ENCODE measurements at regions not wholly inside any gene's neighbourhood (a gene's known extent, or its start where the extent isn't known, plus 50 kb on each side); places are given as distances from the start of the nearest gene placed in this dataset.
"Not testable (repeated sequence)": the region's sequence is repeated elsewhere in the genome, so short reads cannot be mapped to it uniquely, and the experiment has no call there.

DNA sequence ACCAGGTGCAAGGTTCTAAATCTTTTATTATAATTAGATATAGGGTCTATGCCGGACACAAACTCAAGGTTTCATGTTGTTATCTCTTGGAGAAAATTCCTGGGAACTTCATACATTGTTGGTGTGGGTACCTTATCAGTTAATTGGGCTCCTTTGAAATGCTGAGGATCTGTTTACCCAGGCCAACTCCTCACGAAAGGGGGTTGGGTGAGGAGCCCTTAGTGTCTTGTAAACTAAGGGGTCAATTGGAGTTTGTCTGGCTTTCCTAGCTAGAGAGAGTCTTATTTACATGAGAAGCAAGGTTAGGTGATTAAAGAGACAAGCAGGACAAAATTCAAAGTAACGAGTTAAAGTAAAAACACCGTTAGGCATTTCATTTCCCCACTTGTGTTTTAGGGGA is 670.9 kb downstream of the TMEM121 start:
- not testable (repeated sequence) for DNase-seq (ENCODE audit: low spot score)

DNA sequence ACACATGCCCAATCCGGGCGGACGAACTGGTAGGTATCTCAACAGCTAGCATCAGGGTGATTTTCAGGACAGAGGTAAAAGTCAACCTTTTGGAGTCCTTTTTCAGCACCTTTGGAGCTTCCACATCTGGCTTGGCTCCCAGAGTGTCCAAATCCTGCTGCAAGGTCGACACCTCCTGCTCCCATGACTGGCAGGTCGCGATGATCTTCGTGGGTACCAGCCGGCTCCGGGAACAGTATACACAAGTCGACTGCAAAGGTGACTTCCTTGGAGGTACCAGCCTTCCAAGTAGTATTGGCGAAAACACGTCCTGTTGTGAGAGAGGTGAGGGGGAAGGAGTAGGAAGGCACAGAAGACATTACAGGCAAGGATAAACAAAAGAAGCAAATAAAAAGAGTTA is 672.7 kb downstream of the TMEM121 start:
- DNase-seq (ENCODE audit: low spot score), result no peak

DNA sequence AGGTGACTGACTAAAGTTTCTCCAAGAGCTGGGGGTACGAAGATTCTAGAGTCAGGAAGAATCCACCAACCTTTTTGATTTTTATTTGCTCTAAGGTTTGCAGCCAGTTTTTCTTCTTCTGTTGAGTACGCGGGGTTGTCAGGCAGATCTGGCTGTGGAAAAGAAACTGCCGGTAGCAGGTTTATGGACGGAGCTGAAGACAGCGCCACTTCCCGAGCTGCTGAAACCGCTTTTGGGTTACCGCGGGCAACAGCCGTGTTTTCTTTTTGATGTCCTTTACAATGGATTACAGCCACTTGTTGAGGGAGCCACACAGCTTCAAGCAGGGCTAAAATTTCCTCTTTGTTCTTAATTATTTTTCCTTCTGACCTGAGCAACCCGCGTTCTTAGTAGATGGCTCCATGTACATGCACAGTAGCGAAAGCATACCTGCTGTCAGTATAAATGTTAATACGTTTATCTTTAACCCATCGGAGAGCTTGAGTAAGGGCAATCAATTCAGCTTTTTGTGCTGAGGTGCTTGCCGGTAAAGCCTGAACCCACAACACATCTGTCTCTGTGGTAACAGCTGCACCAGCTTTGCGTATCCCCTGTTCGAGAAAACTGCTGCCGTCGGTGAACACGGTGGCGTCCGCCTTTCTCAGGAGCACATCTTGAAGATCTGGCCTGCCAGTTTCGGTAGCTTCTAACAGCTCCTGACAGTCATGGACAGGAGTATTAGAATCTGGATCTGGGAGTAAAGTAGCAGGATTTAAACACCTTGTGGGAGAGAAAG is 674.3 kb downstream of the TMEM121 start:
- no peak for DNase-seq (ENCODE audit: low spot score)

DNA sequence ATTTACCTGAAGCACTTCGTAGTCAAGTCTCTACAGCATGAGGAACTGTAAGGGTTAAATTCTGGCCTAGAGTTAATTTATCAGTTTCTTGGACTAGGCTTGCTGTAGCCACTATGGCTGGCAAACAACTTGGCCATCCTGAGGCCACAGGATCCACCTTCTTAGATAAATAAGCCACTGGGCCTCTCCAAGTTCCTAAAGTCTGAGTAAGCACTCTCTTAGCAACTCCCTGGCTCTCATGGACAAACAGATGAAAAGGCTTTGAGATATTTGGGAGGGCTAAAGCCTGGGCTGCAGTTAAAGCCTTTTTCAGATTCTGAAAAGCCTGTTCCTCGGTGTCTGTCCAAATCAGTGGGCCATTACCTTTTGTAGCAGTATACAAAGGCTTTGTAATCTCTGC is 675.0 kb downstream of the TMEM121 start:
- no peak for DNase-seq (ENCODE audit: low spot score)

DNA sequence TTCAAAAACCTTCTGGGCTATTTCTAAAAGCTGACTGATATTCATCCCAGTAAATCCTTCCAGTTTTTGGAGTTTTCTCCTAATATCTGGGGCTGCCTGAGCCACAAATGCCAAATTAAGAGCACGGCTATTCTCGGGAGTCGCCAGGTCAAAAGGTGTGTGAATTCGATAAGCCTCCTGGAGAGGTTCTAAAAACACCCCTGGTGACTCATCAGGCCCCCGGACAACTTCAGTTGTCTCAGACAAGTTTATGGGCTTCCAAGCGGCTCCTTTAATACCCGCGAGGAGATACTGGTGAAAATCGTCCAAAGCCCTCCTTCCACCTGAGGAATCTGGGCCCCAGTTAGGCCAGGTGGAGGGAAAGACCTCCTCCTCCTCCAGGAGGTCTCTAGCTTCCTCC is 677.1 kb downstream of the TMEM121 start:
- DNase-seq (ENCODE audit: low spot score), result no peak

DNA sequence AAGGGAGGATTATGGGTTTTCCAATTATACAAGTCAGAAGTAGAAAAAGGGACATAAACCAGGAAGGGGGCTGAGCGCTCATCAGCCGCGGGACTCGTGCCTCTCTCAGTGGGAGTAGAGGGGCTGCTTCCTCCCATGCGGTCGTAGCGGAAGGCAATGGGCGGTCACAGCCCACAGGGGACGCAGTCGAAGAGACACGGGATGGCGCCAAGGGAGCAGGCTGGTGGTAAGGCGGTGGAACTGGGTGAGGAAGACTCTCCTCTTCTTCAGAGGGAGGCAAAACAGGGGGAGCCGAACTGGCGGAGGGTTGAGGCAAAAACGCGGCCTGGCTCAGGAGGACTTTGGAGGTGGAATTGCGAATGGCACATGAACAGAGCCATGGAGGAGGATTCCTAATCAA is 677.7 kb downstream of the TMEM121 start:
- no peak for DNase-seq (ENCODE audit: low spot score)

DNA sequence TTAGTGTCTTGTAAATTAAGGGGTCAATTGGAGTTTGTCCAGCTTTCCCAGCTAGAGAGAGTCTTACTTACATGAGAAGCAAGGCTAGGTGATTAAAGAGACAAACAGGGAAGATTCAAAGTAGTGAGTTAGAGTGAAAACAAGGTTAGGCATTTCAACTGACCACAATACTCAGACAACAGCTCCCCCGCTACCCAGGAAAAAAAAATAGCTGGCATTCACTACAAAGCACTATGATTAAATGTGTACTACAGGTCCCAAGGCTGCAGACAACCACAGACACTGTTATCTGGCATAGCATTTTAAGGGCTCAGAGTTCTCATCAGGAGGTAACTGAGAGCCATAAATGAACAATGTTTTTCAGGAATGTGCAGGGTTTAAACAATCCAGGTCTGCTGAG is 680.9 kb downstream of the TMEM121 start:
- no peak for DNase-seq (ENCODE audit: low spot score)

DNA sequence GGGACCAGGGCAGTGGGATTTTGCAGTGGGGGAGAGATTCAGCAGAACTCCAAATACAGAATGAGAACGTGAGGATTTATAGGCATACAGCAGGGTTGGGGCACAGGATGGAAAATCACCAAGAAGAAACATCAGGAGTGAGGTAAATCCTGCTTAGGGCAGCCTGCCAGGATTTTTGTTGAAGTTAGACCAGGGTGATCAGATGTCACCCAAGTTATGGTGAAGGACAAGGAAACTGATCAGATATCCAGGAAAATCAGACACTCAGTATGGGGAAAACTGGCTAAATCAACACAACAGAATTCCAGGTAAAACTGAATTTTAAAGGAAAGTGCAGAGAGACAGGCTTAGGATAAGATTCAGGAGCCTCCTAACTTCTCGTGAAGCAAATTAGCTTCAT is 682.4 kb downstream of the TMEM121 start:
- DNase-seq (ENCODE audit: low spot score), result no peak

DNA sequence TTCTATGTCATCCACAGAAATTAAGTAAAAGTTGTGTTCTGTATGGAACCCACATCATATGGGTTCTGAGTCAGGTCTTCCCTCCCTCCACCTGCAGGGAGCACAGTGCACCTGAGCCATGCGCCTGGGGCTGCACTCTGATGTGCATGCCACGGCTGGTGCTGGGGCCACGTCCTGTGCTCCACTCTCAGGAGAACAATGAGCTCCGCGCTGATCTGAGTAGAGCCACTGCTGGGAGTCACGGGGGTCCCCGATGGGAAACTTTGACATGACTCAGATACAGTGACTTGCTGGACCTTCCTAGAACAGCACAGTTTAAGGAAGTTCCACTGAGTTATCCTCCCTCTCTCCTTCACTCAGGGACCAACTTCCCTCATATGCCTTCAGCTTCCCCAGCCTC is 683.4 kb downstream of the TMEM121 start:
- no peak for DNase-seq (ENCODE audit: low spot score)

DNA sequence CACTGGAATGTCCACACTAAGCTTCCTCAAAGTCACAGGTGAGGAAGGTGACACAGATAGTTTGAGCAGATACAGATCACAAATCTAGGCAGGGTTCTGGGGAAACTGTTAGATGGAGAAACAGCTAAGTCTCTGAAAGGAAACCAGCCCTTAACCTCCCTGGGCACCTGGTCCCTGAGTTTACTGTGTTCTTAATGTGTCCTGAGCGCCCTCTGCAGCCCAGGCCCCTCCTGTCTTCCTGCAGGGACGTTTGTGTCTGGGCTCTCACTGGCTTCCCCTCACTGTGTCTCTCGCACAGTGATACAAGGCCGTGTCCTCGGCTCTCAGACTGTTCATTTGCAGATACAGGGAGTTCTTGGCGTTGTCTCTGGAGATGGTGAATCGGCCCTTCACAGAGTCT is 684.3 kb downstream of the TMEM121 start:
- DNase-seq (ENCODE audit: low spot score), result no peak

DNA sequence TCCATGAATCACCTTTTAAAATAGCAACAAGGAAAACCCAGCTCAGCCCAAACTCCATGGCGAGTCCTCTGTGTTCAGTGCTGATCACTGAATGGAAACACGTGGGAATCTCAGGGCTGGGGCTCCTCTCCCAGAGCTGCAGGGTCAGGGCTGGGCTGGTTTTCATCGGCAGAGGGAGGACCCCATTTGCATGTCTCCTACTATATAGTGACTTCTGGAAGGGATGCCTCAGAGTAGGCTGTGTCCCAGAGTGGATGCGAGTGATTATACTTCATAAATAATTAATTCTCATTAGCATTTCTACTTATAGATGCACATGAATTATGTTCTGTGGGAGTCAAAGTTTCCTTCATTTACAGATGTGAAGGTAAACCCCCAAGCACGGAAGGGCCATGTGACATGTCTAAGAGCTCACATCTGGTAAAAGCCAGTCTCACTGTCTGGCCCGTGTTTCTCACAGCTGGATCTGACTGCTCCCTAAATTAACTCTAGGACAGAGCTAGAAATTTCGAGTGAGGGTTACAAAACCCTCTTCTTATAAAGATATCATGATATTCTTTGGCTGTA is 685.0 kb downstream of the TMEM121 start:
- DNase-seq (ENCODE audit: low spot score), result no peak

DNA sequence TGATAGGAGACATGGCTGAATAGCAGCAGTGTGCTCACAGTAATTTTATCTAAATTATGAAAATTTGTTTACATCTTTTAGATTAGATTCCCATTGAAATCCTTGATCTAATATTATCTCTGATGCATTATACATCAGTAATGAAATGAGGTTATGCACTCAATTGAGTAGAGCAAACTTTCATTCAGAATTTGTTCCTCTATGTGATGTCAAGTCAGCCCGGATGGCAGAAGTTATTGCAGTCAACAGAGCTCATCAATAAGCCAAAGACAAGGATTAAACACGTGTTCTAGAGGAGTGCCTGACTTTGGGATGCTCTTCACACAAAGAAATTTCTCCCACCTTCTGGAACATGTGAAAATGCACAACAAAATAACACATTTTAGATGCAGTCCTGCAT is 688.8 kb downstream of the TMEM121 start:
- DNase-seq (ENCODE audit: low spot score), result no peak

DNA sequence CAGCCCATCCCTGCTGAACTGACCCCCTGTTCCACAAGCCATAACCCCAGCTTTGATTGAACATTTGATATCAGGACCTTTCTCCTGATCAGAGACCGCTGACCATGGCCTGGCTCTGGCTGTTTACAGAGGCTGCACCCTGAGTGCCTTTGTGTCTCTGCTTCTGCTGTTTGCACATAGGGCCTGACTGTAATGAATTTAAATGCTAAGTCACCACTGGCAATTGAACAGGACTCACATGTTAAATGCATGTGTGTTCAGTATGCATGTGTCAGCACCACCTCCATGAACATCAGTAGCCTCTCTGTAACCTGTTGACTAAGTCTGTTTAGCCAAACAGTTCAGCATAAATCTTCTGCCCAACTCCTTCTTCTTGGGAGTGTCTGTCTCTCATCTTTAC is 690.3 kb downstream of the TMEM121 start:
- no peak for DNase-seq (ENCODE audit: low spot score)

DNA sequence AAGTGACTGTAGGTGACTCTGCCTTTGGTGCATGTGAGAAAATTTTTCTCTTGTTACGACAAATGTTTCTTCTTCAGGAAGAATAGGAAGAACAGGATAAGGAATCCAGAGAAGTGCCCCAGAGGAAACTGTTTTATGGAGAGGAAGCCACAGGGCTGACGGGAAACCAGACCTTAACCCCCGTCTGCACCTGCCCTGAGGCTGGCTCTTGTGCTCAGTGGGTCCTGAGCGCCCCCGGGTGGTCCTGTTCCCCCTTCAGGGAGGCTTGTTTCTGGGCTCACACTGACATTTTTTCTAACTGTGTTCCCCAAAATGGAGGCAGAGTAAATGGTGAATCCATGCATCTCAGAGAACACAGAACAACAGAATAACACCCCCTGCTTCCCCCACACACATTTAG is 691.8 kb downstream of the TMEM121 start:
- no peak for DNase-seq (ENCODE audit: low spot score)

DNA sequence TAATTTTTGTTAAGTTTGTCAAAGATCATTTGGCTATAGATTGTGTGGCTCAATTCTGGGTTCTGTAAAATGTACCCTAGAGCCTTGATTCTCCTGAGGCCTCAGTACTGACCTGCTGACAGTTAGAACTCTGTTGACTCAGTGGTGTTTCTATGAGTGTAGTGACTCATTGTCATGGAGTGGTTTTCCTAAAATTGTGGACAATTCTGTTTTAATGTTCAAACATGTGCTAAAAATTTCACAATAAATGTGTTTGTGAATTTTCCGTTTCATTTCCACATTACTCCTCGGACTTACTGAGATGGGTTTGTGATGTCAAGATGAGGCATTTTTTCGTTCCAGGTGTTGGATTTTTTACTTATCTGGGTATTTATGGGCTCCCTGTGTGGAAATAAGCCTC is 695.9 kb downstream of the TMEM121 start:
- no peak for DNase-seq (ENCODE audit: low spot score)

DNA sequence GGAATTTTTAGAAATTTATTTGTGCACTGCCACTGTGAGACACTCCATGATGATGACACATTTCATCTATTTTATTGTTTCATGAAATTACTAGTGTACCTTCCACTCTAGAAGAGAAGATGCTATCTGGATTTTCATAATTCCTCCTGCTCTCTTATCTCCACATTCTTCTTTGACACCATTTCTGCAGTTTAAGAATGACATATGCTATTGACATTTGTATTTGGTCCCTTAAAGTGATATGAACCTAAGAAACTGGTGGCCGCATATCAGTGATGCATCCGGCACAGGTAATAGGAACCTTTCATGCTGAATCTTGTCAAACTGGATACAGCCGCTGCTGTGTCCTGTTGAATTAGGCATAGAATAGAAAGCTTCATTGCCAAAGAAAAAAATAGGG is 696.3 kb downstream of the TMEM121 start:
- DNase-seq (ENCODE audit: low spot score), result no peak

DNA sequence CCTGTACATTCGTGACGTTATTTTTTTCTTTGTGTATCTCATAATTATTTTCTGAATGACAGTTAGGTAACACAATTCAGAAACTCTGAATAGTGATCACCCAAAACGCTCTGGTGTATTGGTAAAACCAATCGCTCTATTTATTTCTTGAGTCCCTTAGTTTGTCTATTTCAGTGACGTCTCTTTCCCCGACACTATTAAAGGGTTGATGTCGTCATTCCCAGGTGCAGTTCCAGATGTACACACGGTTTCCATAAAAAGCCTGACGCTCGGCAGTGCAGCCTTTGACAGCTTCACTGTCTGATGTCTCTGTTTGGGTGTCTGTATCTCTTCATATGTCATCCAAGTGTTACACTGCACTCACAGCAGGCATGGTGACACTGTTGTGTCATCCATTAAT is 701.4 kb downstream of the TMEM121 start:
- no peak for DNase-seq (ENCODE audit: low spot score)

DNA sequence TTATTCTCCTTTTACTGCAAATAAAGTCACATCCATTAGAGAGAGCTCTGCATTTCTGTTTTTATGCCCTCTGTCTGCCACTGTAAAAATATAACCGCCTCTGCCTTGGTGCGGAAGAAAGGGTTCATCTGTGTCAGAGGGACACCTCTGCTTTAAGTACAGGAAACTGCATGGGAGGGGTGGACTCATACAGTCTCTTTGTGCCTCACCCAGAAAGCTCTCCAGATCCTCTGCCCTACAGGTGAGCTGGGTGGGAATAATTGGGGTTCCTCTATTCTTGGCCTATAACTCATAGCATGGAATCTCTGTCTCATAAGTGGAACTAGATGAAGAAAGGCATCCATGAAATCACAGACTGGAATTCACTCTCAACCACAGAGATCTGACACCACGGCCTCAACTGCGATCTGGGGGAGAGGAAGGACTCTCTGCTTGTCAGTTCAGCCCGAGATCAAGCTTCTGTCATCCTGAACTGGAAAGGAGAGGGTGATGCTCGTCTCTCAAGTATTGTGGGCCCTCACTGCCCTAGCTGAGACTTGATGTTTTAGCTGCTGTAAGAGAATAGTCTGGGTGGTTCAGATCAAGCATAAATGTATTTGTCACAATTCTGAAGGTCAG is 702.3 kb downstream of the TMEM121 start:
- no peak for DNase-seq (ENCODE audit: low spot score)

DNA sequence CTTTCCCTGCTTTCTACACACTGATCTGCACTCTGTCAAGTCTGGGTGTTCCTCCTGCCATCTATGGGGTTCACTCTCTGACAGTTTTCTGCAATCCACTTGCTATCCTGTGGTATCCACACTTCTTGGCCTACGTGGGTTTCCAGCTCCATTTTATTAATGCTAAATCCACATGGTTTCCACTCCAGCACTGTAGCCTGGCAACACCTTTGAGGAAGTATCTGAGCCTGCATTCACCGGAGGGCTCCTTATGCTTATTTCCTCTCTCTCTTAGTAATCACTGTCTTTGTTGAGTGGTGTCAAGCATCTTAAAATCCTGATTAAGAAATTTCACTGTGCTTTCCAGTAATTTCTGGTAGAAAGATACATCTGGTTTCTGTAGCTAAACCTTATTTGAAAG is 703.7 kb downstream of the TMEM121 start:
- no peak for DNase-seq (ENCODE audit: low spot score)

DNA sequence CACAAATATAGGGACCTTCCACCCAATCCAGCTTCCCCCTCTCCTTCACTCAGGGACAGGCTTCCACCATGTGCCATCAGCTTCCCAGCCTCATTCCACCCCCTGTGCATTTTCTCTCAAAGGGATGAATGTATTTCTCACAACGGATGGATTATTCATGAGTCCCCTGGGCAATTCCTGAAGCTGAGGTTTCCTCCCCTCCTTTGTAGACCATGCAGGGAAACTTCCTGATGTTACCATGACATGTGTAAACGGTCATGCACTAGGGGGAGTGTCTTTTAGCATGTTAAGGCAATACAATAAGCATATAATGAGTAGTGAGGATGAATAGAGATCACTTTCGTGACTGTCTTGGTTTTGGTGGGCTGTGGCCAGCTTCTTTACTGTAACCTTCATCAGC is 706.8 kb downstream of the TMEM121 start:
- not testable (repeated sequence) for DNase-seq (ENCODE audit: low spot score)

DNA sequence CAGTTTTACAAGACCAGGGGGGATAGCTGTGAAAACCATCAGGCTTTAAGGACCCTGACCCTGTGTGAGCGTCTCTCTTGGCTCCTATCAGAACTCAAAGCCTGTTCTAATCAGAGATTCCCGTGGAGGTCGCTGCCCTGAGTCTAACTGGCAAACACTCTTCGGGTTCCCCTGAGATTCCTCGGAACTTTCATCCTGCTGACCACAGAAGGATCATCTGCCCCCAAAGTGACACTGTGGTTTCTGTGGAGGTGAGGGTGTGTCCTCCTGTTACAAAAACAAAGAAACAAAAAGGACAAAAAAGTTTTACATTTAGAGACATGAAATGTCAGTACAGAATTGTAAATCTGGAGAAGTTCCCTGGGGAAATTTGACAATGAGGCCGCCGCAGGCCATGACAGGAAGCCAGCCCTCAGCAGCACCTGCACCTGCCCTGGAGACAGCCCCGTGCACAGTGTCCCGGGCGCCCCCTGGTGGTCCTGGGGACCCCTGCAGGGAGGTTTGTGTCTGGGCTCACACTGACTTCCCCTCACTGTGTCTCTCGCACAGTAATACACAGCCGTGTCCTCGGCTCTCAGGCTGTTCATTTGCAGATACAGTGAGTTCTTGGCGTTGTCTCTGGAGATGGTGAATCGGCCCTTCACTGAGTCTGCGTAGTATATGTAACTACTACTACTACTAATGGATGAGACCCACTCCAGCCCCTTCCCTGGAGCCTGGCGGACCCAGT is 708.3 kb downstream of the TMEM121 start:
- DNase-seq (ENCODE audit: low spot score), result not testable (repeated sequence)

DNA sequence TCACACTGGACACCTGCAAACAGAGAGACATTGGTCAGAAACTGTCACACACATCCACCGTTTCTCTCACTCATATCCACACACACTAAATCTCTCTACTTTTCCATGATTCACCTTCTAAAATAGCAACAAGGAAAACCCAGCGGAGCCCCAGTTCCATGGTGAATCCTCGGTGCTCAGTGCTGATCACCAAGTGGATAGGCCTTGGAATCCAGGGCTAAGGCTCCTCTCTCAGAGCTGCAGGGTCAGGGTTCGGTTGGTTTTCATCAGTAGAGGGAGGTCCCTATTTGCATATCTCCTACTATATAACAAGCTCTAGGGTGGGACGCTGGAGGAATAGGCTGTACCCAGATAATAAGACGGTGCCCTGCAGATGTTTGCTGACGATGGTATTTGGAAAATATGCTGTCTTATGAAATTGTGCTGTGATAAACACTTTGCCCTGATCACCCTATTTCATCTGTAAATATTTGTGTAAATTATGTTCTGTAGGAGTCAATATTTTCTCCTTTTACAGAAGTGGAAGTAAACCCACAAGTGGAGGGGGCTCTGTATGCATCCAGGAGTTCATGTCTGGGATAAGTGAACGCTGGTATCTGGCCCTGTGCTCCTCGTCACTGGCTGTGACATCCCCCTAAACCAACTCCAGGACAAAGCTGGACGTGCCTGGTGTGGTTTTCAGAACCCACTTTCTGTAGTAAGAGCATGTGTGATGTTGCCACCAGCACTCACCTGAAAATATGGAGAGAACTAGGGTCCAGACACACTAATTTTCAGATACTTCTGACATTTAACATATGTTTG is 709.2 kb downstream of the TMEM121 start:
- no peak for DNase-seq (ENCODE audit: low spot score)
